ENCODE measurements at regions not wholly inside any gene's neighbourhood (a gene's known extent, or its start where the extent isn't known, plus 50 kb on each side); places are given as distances from the start of the nearest gene placed in this dataset.
A peak's percentile ranks its signal among the peaks of the same experiment; 100 is the strongest.

DNA sequence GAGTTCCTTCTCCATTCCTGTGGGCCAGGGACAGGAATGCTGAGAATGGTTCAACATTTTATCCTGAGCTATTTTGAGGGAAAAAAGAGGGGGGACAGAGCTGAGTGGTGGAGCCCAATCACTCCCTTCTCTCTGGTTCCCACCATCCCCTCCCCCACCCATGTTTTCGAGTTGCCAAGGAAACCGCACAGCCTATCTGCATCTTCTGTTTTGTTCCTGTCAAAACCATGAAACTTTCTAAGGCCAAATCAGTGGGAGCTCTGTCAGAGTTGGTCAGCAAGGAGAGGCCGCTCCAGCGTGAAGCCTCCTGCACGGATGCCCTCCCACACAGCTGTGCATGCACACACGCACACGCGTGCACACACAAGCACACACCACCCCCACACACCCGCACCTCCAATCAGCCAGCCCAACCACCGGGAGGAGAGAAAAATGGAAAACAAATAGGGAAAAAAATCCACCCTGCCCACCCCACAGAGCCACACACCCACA, 54.5 kb upstream of the ATP2B4 start:
- under 1% methylated on average over 10 of the region's 10 CpGs for WGBS (ENCODE audit: insufficient coverage, low coverage, missing lambda C conversion rate)
- H3K4me2 ChIP-seq (ENCODE audit: insufficient read depth, low read length) = no peak overlapping the region
- no peak overlapping the region for H3K9ac ChIP-seq (ENCODE audit: insufficient read depth in 1 of 2, low read depth in 2 of 2, low read length in 2 of 2)
- peaks cover 54 to 86% of the 10 kb centered on the region in 2 experiments for H3K27me3 ChIP-seq (ENCODE audit: control insufficient read depth in 2 of 2, insufficient read depth in 2 of 2, low read length in 2 of 2)
- peaks cover 0 to 4% of the 10 kb centered on the region in 2 experiments; a peak in 1 of 5 replicates for H3K4me1 ChIP-seq (replicated peaks in 1 of 2; ENCODE audit: control insufficient read depth in 2 of 2, insufficient read depth in 2 of 2, low read length in 2 of 2)
- TF ChIP-seq YY1 (IDR thresholded peaks at IDR 0.05; ENCODE audit: borderline replicate concordance in 1 of 3, control insufficient read depth in 1 of 3, extremely low read depth in 1 of 3, insufficient read depth in 3 of 3, insufficient read length in 1 of 3, insufficient replicate concordance in 2 of 3, low read depth in 1 of 3, low read length in 2 of 3) (no peak), VEZF1 (CRISPR knock-in tag; IDR thresholded peaks at IDR 0.05) (0 out of 2 replicates have a peak, but pooled peaks have one; percentile 16), HSF4 (CRISPR knock-in tag; IDR thresholded peaks at IDR 0.05; ENCODE audit: borderline replicate concordance) (no peak), RFX1 (IDR thresholded peaks at IDR 0.05) (peak; percentile 80), NFYB (IDR thresholded peaks at IDR 0.05; ENCODE audit: extremely low read depth, insufficient read length) (peak; percentile 19)
- no peaks in the 10 kb centered on the region for H4K20me1 ChIP-seq (replicated peaks; ENCODE audit: control insufficient read depth, insufficient read depth, low read length)
- H2AFZ ChIP-seq (ENCODE audit: low read depth, low read length) = no peak overlapping the region
- in situ Hi-C loops (cut with MboI) (no loop called here), intact Hi-C loops (cut with micrococcal nuclease) (no loop called here)
- DNase-seq (ENCODE audit: extremely low read depth in 1 of 4, low spot score in 3 of 4) (peak in 2 of 4 experiments; percentile 18 to 36), ATAC-seq (peak; percentile 56), FAIRE-seq (no peak)
- H3K36me3 ChIP-seq (ENCODE audit: control insufficient read depth, insufficient read depth, low read length) = no peaks in the 10 kb centered on the region
- no peaks in the 10 kb centered on the region for H3K9me3 ChIP-seq (replicated peaks; ENCODE audit: control insufficient read depth, insufficient read depth, low read depth, low read length)
- POLR2A ChIA-PET = interaction anchor here (1.9 to 2.6 kb wide), 2 partner anchors 9 kb away, joined by 6 to 12 read pairs; no protein-coding TSS in a partner anchor
- H3K4me3 ChIP-seq = no peak overlapping the region
- H3K9me1 ChIP-seq (ENCODE audit: control insufficient read depth, insufficient read depth, low read length) = no peaks in the 10 kb centered on the region
- H3K27ac ChIP-seq (ENCODE audit: extremely low read depth, low read depth, low read length) = no peak overlapping the region
- CTCF ChIA-PET (ENCODE audit: low intra/inter-chr PET ratio) = no interaction called here
- no peaks in the 10 kb centered on the region for H3K79me2 ChIP-seq (ENCODE audit: control insufficient read depth, insufficient read depth, low read length)
- no TSS peak for BruUV-seq (replicated peaks)

All from K562 (cell line).